ENCODE measurements at regions not wholly inside any gene's neighbourhood (a gene's known extent, or its start where the extent isn't known, plus 50 kb on each side); places are given as distances from the start of the nearest gene placed in this dataset.

GRCh38 chr7:131090188-131090587, 237.5 kb upstream of the MKLN1 start:
- DNase-seq = no peak

GRCh38 chr7:131090886-131091692, 236.6 kb upstream of the MKLN1 start:
- DNase-seq = no peak

- no peak for DNase-seq
These were observed 233.0 kb upstream of the MKLN1 start for GRCh38 chr7:131094685-131095084.

- DNase-seq = peak; percentile 25
These were observed 232.3 kb upstream of the MKLN1 start for GRCh38 chr7:131095346-131095745.

- DNase-seq = no peak
These were observed 231.3 kb upstream of the MKLN1 start for GRCh38 chr7:131096267-131096927.

- no peak for DNase-seq
These were observed 229.9 kb upstream of the MKLN1 start for GRCh38 chr7:131097662-131098376.

- DNase-seq = no peak
These were observed 229.1 kb upstream of the MKLN1 start for GRCh38 chr7:131098527-131098926.

GRCh38 chr7:131100357-131101054, 227.2 kb upstream of the MKLN1 start:
- no peak for DNase-seq

GRCh38 chr7:131103997-131104396, 223.7 kb upstream of the MKLN1 start:
- no peak for DNase-seq

- peak; percentile 39 for DNase-seq
These were observed 222.9 kb upstream of the MKLN1 start for GRCh38 chr7:131104596-131105293.

- DNase-seq = no peak
These were observed 222.3 kb upstream of the MKLN1 start for GRCh38 chr7:131105294-131105798.

GRCh38 chr7:131105799-131106680, 221.6 kb upstream of the MKLN1 start:
- peak; percentile 66 for DNase-seq

- DNase-seq = peak; percentile 30
These were observed 220.9 kb upstream of the MKLN1 start for GRCh38 chr7:131106681-131107336.

GRCh38 chr7:131107337-131108211, 220.1 kb upstream of the MKLN1 start:
- peak; percentile 66 for DNase-seq

GRCh38 chr7:131108212-131108940, 219.3 kb upstream of the MKLN1 start:
- no peak for DNase-seq

- no peak for DNase-seq
These were observed 218.5 kb upstream of the MKLN1 start for GRCh38 chr7:131109011-131109758.

- peak; percentile 84 for DNase-seq
These were observed 217.8 kb upstream of the MKLN1 start for GRCh38 chr7:131109759-131110296.

Data from femur (tissue), 1 donor.